Astrocyte (in vitro differentiated cells and primary cell): ENCODE measurements at regions not wholly inside any gene's neighbourhood (a gene's known extent, or its start where the extent isn't known, plus 50 kb on each side); places are given as distances from the start of the nearest gene placed in this dataset.

Experiments
- EZH2 ChIP-seq: IDR thresholded peaks from 2 replicates; pipeline ENCODE4 v1.6.1; 2012; ENCODE audit warnings: mild to moderate bottlenecking, low read length, inconsistent platforms; ENCODE audit not compliant: insufficient read depth
- TF ChIP-seq, protein P1 (sequence below): IDR thresholded peaks from 2 replicates; pipeline ENCODE4 v1.5.1; 2011; ENCODE audit warnings: low read depth, mild to moderate bottlenecking, inconsistent platforms, low read length, moderate library complexity; ENCODE audit not compliant: insufficient read depth

DNA sequence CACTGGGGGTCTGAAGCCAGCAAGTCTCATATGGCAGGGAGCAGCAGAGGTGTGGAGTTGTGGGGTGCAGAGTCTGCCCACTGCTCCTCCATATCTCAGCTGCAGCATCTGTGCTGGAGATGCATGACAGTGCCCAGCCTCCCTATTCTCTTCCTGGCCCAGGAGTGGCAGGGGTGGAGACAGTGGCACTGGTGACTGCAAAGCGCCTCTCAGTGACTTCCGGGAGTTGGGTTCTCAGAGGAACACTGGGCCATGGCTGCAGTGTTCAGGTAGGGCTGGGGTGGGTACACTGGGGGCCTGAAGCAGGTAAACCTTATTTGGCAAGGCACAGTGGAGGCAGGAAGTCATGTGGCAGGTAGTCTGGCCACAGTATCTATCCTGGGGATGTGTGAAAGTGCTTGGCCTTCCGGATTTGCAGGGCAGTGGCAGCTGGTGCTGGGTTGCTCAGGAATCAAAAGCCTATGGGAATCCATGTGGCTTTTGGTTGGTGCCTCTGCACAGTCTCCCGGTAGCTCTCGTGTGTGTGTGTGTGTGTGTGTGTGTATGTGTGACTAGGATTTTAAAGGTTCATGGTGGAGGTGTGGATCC lies 60.3 kb upstream of the THUMPD2 start:
- TF ChIP-seq, protein P1, sequence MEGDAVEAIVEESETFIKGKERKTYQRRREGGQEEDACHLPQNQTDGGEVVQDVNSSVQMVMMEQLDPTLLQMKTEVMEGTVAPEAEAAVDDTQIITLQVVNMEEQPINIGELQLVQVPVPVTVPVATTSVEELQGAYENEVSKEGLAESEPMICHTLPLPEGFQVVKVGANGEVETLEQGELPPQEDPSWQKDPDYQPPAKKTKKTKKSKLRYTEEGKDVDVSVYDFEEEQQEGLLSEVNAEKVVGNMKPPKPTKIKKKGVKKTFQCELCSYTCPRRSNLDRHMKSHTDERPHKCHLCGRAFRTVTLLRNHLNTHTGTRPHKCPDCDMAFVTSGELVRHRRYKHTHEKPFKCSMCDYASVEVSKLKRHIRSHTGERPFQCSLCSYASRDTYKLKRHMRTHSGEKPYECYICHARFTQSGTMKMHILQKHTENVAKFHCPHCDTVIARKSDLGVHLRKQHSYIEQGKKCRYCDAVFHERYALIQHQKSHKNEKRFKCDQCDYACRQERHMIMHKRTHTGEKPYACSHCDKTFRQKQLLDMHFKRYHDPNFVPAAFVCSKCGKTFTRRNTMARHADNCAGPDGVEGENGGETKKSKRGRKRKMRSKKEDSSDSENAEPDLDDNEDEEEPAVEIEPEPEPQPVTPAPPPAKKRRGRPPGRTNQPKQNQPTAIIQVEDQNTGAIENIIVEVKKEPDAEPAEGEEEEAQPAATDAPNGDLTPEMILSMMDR: no peak
- no peak for TF ChIP-seq EZH2
